Stimulated activated naive CD8-positive, alpha-beta T cell treated with anti-CD3 and anti-CD28 coated beads, Interleukin-15, amount 100 ng/mL, for 72 hours (primary cell): ENCODE measurements at regions not wholly inside any gene's neighbourhood (a gene's known extent, or its start where the extent isn't known, plus 50 kb on each side); places are given as distances from the start of the nearest gene placed in this dataset.

Source experiments
- ATAC-seq: fragments of 150-1000 bp; cut with Tn5 transposase; 2 replicates; pipeline ENCODE4 v1.10.0; 2021; ENCODE audit warnings: mild to moderate bottlenecking, moderate library complexity
- DNase-seq, 2 donors: peaks; one replicate each; pipeline ENCODE4 v3.0.0; 2021 to 2022
- H3K27ac Mint-ChIP-seq, 2 donors: one replicate each; pipeline ENCODE4 v1.8.0; 2022; ENCODE audit warnings: mild to moderate bottlenecking in 2 of 2, mixed read lengths in 2 of 2, moderate library complexity in 2 of 2
- H3K27me3 Mint-ChIP-seq: one replicate; pipeline ENCODE4 v1.8.0; 2022; ENCODE audit warnings: mixed read lengths
- H3K4me1 Mint-ChIP-seq: one replicate; pipeline ENCODE4 v1.8.0; 2022; ENCODE audit warnings: mild to moderate bottlenecking, mixed read lengths
- H3K4me3 Mint-ChIP-seq, 2 donors: one replicate each; pipeline ENCODE4 v1.8.0; 2022; ENCODE audit warnings: mild to moderate bottlenecking in 2 of 2, mixed read lengths in 2 of 2, moderate library complexity in 1 of 2
- H3K9me3 Mint-ChIP-seq, 2 donors: one replicate each; pipeline ENCODE4 v1.8.0; 2022; ENCODE audit warnings: mixed read lengths in 2 of 2

DNA sequence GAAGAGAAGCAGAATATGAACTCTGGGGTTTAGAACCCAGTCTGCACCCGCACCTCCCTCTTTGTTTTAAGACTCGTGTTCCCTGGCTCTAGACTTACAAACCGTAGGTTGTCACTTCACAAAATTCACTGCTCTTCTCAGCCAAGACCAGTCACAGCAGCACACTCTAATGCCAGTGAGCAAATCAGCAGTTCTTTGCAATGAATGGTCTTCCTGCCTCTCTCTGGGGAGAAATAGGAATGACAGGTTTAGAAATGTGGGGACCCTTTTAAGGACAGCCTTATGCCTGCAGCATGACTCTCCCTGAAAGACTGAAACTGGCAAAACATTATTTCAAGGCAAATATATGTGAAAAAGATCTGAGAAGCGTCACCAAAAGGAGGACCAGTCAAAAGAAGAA is 156.9 kb downstream of the KCTD15 start:
- ATAC-seq, result no peak
- peaks cover 9% of the 10 kb centered on the region for H3K27me3 Mint-ChIP-seq
- no peak overlapping the region for H3K4me3 Mint-ChIP-seq

DNA sequence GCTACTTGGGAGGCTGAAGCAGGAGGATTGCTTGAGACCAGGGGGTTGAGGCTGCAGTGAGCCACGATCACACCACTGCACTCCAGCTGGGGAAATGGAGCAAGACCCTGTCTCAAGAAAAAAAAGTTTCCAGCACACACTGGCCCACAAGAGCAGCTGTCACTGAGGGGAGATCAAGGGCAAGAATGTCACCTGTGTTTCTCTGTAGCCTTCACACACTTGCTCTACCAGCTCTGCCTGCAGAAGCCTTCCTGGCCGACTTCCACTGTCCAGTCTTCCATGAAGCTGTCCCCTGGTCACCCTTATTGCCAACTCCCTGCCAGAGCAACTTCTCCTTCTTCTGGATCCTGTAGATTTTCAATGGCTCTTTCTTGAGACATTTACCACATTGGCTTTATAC is 158.0 kb downstream of the KCTD15 start:
- H3K27me3 Mint-ChIP-seq, result no peaks in the 10 kb centered on the region
- H3K27ac Mint-ChIP-seq, result no peak overlapping the region
- ATAC-seq, result no peak
- DNase-seq, result no peak
- no peaks in the 10 kb centered on the region for H3K4me1 Mint-ChIP-seq
- H3K9me3 Mint-ChIP-seq, result no peaks in the 10 kb centered on the region
- H3K4me3 Mint-ChIP-seq, result no peak overlapping the region

More for the DNA sequence above, 156.9 kb downstream of the KCTD15 start:
- no peak for DNase-seq
- Mint-ChIP-seq H3K27ac (no peak overlapping the region), H3K4me1 (no peaks in the 10 kb centered on the region), H3K9me3 (no peaks in the 10 kb centered on the region)

- Mint-ChIP-seq H3K4me1 (no peaks in the 10 kb centered on the region), H3K9me3 (no peaks in the 10 kb centered on the region), H3K27ac (no peak overlapping the region), H3K4me3 (no peak overlapping the region), H3K27me3 (peaks cover 3% of the 10 kb centered on the region)
- ATAC-seq (no peak), DNase-seq (no peak)
Measured at GRCh38 chr19:33956941-33957340, 160.3 kb downstream of the KCTD15 start.

DNA sequence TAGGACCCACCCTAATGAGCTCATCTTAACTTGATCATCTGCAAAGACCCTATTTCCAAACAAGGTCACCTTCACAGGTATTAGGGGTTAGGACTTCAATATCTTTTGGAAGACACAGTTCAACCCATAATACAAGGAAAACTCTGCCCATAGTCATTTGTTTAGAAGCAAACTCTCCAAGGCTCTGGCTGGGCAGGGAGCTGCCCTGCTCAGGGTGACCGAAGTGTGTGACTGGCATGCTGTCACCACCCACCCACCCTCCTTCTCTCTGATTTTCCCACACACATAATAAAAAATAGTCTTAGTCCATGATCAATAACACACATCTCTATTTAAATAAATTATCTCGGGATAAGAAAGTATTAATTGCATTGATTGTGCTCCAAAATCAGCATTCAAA is 161.1 kb downstream of the KCTD15 start:
- Mint-ChIP-seq H3K27me3 (peaks cover 9% of the 10 kb centered on the region), H3K9me3 (no peaks in the 10 kb centered on the region), H3K4me1 (no peaks in the 10 kb centered on the region), H3K27ac (no peak overlapping the region), H3K4me3 (no peak overlapping the region)
- no peak for DNase-seq
- ATAC-seq, result no peak

DNA sequence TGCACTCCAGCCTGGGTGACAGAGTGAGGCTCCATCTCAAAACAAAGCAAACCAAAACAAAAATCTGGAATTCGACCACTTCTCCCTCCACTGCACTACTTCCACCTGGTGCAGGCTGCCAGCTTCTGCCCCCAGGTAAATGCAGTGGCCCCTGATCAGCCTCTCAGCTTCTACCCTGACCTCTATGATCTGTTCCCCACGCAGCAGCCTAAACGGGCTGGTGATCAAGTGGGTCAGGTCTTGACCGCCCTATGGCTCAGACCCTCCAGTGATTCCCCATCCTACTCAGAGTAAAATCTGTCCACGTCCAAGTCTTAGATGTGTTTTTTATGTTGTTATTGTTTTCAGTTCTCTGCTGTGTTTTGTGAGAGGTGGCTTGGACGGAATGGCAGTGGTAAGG is 163.9 kb downstream of the KCTD15 start:
- H3K4me1 Mint-ChIP-seq, result no peaks in the 10 kb centered on the region
- DNase-seq, result no peak
- no peaks in the 10 kb centered on the region for H3K9me3 Mint-ChIP-seq
- no peak overlapping the region for H3K27ac Mint-ChIP-seq
- ATAC-seq, result no peak
- H3K27me3 Mint-ChIP-seq, result peaks cover 15% of the 10 kb centered on the region
- H3K4me3 Mint-ChIP-seq, result no peak overlapping the region

GRCh38 chr19:33962161-33962560 is 165.5 kb downstream of the KCTD15 start:
- Mint-ChIP-seq H3K4me3 (no peak overlapping the region), H3K27me3 (peaks cover 15% of the 10 kb centered on the region), H3K4me1 (no peaks in the 10 kb centered on the region), H3K9me3 (peaks cover 7 to 8% of the 10 kb centered on the region in 2 donors), H3K27ac (peak overlapping the region in 1 of 2 donors; percentile 71)
- DNase-seq (no peak), ATAC-seq (no peak)

DNA sequence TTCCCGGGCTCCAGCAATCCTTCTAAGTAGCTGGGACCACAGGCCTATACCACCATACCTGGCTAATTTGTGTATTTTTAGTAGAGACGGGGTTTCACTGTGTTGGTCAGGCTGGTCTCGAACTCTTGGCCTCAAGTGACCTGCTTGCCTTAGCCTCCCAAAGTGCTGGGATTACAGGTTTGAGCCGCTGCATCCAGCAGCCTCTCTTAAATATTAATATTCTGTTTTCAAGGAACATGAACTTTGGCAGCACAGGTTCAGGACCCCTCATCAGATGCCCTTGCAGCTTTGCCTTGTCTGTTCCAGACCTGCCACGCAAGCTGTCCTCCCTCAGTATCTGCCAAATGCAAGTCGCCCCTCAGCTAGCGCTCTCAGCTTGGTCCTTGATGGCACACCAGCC is 166.8 kb downstream of the KCTD15 start:
- H3K9me3 Mint-ChIP-seq, result peaks cover 8 to 11% of the 10 kb centered on the region in 2 donors
- H3K27ac Mint-ChIP-seq, result no peak overlapping the region
- H3K4me3 Mint-ChIP-seq, result no peak overlapping the region
- H3K4me1 Mint-ChIP-seq, result no peaks in the 10 kb centered on the region
- no peak for ATAC-seq
- peaks cover 15% of the 10 kb centered on the region for H3K27me3 Mint-ChIP-seq
- DNase-seq, result no peak

DNA sequence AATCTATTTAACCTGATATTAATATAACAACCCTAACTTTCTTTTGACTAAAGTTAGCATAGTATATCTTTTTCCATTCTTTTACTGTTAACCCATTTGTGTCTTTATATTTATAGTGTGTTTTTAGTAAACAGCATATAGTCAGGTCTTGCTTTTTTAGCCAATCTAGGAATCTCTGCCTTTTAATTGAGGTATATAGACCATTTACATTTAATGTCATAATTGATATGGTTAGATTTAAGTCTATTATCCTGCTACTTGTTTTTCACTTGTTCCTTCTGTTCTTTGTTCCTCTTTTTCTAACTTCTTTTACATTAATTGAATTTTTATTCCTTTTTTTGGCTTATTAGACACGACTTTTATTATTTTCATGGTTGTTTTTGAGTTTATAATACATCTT is 174.4 kb downstream of the KCTD15 start:
- Mint-ChIP-seq H3K27me3 (peaks cover 21% of the 10 kb centered on the region), H3K27ac (no peak overlapping the region), H3K4me3 (no peak overlapping the region), H3K9me3 (peaks cover 28 to 47% of the 10 kb centered on the region in 2 donors), H3K4me1 (no peaks in the 10 kb centered on the region)
- no peak for DNase-seq
- no peak for ATAC-seq

- H3K27me3 Mint-ChIP-seq, result peaks cover 48% of the 10 kb centered on the region
- peaks cover 9 to 22% of the 10 kb centered on the region in 2 donors for H3K9me3 Mint-ChIP-seq
- H3K27ac Mint-ChIP-seq, result no peak overlapping the region
- no peak for ATAC-seq
- H3K4me1 Mint-ChIP-seq, result no peaks in the 10 kb centered on the region
- DNase-seq, result no peak
- no peak overlapping the region for H3K4me3 Mint-ChIP-seq
Measured at GRCh38 chr19:33977756-33978685, 181.4 kb downstream of the KCTD15 start.

DNA sequence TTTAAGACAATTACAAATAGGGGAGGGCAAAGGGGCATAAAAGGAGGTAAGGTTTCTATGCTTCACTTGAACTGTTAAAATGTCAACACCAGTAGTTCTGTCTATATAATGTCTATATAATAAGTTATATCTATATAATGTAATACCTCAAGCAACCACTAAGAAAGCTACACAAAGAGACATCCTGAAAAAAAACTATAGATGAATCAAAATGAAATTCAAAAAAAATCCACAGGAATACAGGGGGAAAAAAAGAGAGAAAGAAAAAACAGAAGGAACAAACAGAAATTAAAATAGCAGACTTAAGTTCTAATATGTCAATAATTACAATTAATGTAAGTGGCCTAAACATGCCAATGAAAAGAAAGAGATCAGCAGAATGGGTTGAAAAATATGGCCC is 186.0 kb downstream of the KCTD15 start:
- DNase-seq (no peak), ATAC-seq (no peak)
- Mint-ChIP-seq H3K27ac (no peak overlapping the region), H3K27me3 (peaks cover 36% of the 10 kb centered on the region), H3K4me3 (no peak overlapping the region), H3K4me1 (no peaks in the 10 kb centered on the region), H3K9me3 (peaks cover 13 to 23% of the 10 kb centered on the region in 2 donors)

DNA sequence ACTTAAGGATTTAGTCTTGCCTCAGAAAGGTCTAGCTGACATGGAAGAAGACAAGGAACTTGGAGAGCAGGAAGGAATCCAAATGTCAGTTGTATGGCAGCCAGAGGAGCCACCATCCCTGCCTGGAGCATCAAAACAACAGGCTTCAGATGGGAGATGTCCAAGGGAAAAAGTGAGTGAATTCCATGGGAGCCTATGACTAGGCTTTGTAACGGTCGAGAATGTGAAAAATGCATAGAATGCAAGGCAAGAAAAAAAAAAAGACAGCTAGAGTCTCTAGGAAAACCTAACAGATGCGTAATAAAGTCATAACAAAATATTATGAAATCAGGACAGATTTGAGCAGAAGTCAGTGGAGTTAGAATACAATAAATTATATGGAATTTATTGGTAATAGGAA is 183.7 kb upstream of the LSM14A start:
- ATAC-seq (no peak), DNase-seq (no peak)
- H3K27me3 Mint-ChIP-seq, result peaks cover 9% of the 10 kb centered on the region
- peaks cover 39 to 54% of the 10 kb centered on the region in 2 donors for H3K9me3 Mint-ChIP-seq
- H3K4me1 Mint-ChIP-seq, result no peaks in the 10 kb centered on the region
- no peak overlapping the region for H3K4me3 Mint-ChIP-seq
- H3K27ac Mint-ChIP-seq, result no peak overlapping the region

DNA sequence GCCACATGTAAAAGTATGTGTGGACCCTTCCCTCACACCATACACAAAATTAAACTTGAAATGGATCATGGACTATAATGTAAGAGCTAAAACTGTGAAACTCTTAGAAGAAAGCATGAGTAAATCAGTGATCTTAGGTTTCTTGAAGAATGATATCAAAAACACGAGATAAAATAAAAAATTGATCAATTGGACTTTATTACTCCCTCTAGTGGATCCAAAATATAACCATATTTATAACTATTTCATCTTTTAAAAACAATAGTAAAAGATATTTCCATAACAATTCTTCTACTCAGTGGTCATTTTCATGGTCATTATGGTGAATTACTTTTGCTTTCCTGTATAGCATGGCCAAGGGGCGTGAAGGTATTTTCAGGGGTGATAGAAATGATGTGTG is 174.6 kb upstream of the LSM14A start:
- DNase-seq, result no peak
- Mint-ChIP-seq H3K4me1 (no peaks in the 10 kb centered on the region), H3K27me3 (peaks cover 7% of the 10 kb centered on the region), H3K27ac (no peak overlapping the region), H3K4me3 (no peak overlapping the region), H3K9me3 (peaks cover 5 to 20% of the 10 kb centered on the region in 2 donors)
- ATAC-seq, result no peak

- Mint-ChIP-seq H3K4me3 (no peak overlapping the region), H3K27me3 (peaks cover 13% of the 10 kb centered on the region), H3K27ac (no peak overlapping the region), H3K9me3 (peaks cover 1 to 14% of the 10 kb centered on the region in 2 donors), H3K4me1 (peaks cover under 1% of the 10 kb centered on the region)
- ATAC-seq (no peak), DNase-seq (no peak)
Measured at GRCh38 chr19:33998302-33998701, 174.0 kb upstream of the LSM14A start.

DNA sequence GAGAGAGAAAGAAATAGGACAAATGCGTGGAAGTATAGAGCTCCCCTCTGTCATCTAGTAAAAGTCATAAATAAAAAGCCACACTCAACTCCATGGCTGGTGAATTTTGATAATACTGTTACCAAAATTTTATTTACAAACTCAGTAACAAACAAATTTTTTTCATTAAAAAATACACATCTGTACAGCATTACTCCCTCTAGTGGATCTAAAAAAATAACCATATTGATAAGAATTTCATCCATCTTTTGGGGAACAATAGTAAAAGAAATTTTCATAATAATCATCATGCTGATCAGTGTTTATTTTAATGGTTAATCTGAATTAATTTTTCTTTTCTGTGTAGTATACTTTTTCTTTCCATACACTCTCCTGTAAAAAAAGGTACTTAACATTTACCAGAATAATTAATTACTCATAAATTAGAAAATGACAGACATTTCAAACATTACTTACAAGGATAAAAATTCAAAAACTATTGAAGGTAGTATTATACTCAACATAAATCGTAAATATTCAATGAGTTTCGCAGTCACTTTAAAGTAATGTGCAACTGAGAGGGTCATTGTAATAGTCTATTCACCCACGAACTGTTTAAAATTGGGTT is 173.5 kb upstream of the LSM14A start:
- H3K27me3 Mint-ChIP-seq, result peaks cover 18% of the 10 kb centered on the region
- ATAC-seq (no peak), DNase-seq (no peak)
- H3K27ac Mint-ChIP-seq, result no peak overlapping the region
- no peak overlapping the region for H3K4me3 Mint-ChIP-seq
- H3K9me3 Mint-ChIP-seq, result peaks cover 0 to 10% of the 10 kb centered on the region in 2 donors
- peaks cover 5% of the 10 kb centered on the region for H3K4me1 Mint-ChIP-seq

- peaks cover 11 to 14% of the 10 kb centered on the region in 2 donors for H3K9me3 Mint-ChIP-seq
- H3K4me1 Mint-ChIP-seq, result no peaks in the 10 kb centered on the region
- peaks cover 44% of the 10 kb centered on the region for H3K27me3 Mint-ChIP-seq
- H3K27ac Mint-ChIP-seq, result no peak overlapping the region
- ATAC-seq (no peak), DNase-seq (no peak)
- H3K4me3 Mint-ChIP-seq, result no peak overlapping the region
Measured at GRCh38 chr19:34017024-34017423, 155.3 kb upstream of the LSM14A start.

- ATAC-seq (no peak), DNase-seq (no peak)
- H3K4me1 Mint-ChIP-seq, result no peaks in the 10 kb centered on the region
- no peak overlapping the region for H3K27ac Mint-ChIP-seq
- peaks cover 42% of the 10 kb centered on the region for H3K27me3 Mint-ChIP-seq
- no peak overlapping the region for H3K4me3 Mint-ChIP-seq
- H3K9me3 Mint-ChIP-seq, result peaks cover 8 to 16% of the 10 kb centered on the region in 2 donors
Measured at GRCh38 chr19:34017601-34018000, 154.7 kb upstream of the LSM14A start.
